Caco-2 (cell line): ENCODE measurements at regions not wholly inside any gene's neighbourhood (a gene's known extent, or its start where the extent isn't known, plus 50 kb on each side); places are given as distances from the start of the nearest gene placed in this dataset.

Experiments used
- BruUV-seq: library from RNA; stranded (reverse); fragments of 400-500 nt; replicated peaks from 2 replicates; lab custom pipeline; 2021; lab: Mats Ljungman, UMichigan
- CTCF ChIA-PET: fragments of 300-600 bp; sonication (Branson Sonifier 250); formaldehyde crosslinking; loops from one replicate; lab custom pipeline; 2022; ENCODE audit warnings: antibody characterized with exemption; lab: Charles Lee
- POLR2A ChIA-PET: fragments of 300-600 bp; sonication (Branson Sonifier 250); formaldehyde crosslinking; loops from one replicate; lab custom pipeline; 2022; ENCODE audit warnings: antibody characterized with exemption; lab: Charles Lee
- DNase-seq, 2 experiments: peaks; one replicate each; pipeline versions ENCODE4 v3.0.0 to v3.0.0-alpha.2; 2020 to 2022
- H3K27me3 ChIP-seq: replicated peaks from 2 replicates; pipeline ENCODE4 v1.6.0; 2011; ENCODE audit warnings: low read length; ENCODE audit not compliant: control insufficient read depth, insufficient read depth
- H3K36me3 ChIP-seq: 2 replicates; pipeline ENCODE4 v1.5.1; 2011; ENCODE audit warnings: low read length; ENCODE audit not compliant: control insufficient read depth, insufficient read depth
- H3K4me1 ChIP-seq: fragments of 250-450 bp; sonication (Bioruptor Pico); 2 replicates; pipeline ENCODE4 v1.5.1; 2020; ENCODE audit warnings: mild to moderate bottlenecking
- H3K4me3 ChIP-seq: 2 replicates; pipeline ENCODE4 v1.5.1; 2011; ENCODE audit warnings: low read depth, mild to moderate bottlenecking, control low read depth, low read length
- H3K9me3 ChIP-seq: fragments of 250-450 bp; sonication (Bioruptor Pico); 2 replicates; pipeline ENCODE4 v1.5.1; 2020; ENCODE audit warnings: mild to moderate bottlenecking, moderate library complexity
- H3K27ac Mint-ChIP-seq: one replicate; pipeline ENCODE4 v1.8.0; 2022; ENCODE audit warnings: mixed read lengths; ENCODE audit not compliant: unreplicated experiment
- H3K27me3 Mint-ChIP-seq: one replicate; pipeline ENCODE4 v1.8.0; 2022; ENCODE audit warnings: mixed read lengths; ENCODE audit not compliant: insufficient read depth, unreplicated experiment
- H3K36me3 Mint-ChIP-seq: one replicate; pipeline ENCODE4 v1.8.0; 2022; ENCODE audit warnings: mild to moderate bottlenecking, mixed read lengths; ENCODE audit not compliant: insufficient read depth, unreplicated experiment
- H3K4me1 Mint-ChIP-seq: one replicate; pipeline ENCODE4 v1.8.0; 2022; ENCODE audit warnings: low read depth, mixed read lengths; ENCODE audit not compliant: unreplicated experiment
- H3K4me3 Mint-ChIP-seq: one replicate; pipeline ENCODE4 v1.8.0; 2022; ENCODE audit warnings: mild to moderate bottlenecking, moderate library complexity, mixed read lengths; ENCODE audit not compliant: unreplicated experiment
- H3K9me3 Mint-ChIP-seq: one replicate; pipeline ENCODE4 v1.8.0; 2022; ENCODE audit warnings: mixed read lengths; ENCODE audit not compliant: unreplicated experiment
- intact Hi-C: fragments of 100-400 bp; cut with micrococcal nuclease; formaldehyde crosslinking; loops from one replicate; pipeline ENCODE4 v1.10.0; 2022; ENCODE audit not compliant: unreplicated experiment
- TF ChIP-seq, protein P1 (sequence below), 2 experiments: fragments of 200-600 bp in 1 of 2; IDR thresholded peaks; 1 replicate in 1 of 2; 2 replicates in 1 of 2; pipeline versions ENCODE4 v1.5.1 to v1.8.0; 2011 to 2022; ENCODE audit warnings: antibody characterized with exemption in 1 of 2, control low read depth in 1 of 2, inconsistent platforms in 1 of 2, low read depth in 1 of 2, low read length in 1 of 2, mild to moderate bottlenecking in 1 of 2, moderate library complexity in 1 of 2; ENCODE audit not compliant: insufficient read depth in 1 of 2, severe bottlenecking in 1 of 2, unreplicated experiment in 1 of 2

GRCh38 chr10:123346581-123346980 is 192.4 kb downstream of the BUB3 start:
- BruUV-seq = no TSS peak
- H3K27me3 ChIP-seq = no peaks in the 10 kb centered on the region; the same call in 1 of the 2 replicates
- ChIA-PET POLR2A (no interaction called here), CTCF (no interaction called here)
- H3K4me1 ChIP-seq = no peaks in the 10 kb centered on the region
- DNase-seq = no peak
- H3K4me3 Mint-ChIP-seq = no peak overlapping the region
- no peaks in the 10 kb centered on the region for H3K36me3 ChIP-seq
- H3K27me3 Mint-ChIP-seq = peaks cover 8% of the 10 kb centered on the region
- intact Hi-C loops = no loop called here
- H3K9me3 Mint-ChIP-seq = no peaks in the 10 kb centered on the region
- H3K27ac Mint-ChIP-seq = no peak overlapping the region
- TF ChIP-seq, protein P1, sequence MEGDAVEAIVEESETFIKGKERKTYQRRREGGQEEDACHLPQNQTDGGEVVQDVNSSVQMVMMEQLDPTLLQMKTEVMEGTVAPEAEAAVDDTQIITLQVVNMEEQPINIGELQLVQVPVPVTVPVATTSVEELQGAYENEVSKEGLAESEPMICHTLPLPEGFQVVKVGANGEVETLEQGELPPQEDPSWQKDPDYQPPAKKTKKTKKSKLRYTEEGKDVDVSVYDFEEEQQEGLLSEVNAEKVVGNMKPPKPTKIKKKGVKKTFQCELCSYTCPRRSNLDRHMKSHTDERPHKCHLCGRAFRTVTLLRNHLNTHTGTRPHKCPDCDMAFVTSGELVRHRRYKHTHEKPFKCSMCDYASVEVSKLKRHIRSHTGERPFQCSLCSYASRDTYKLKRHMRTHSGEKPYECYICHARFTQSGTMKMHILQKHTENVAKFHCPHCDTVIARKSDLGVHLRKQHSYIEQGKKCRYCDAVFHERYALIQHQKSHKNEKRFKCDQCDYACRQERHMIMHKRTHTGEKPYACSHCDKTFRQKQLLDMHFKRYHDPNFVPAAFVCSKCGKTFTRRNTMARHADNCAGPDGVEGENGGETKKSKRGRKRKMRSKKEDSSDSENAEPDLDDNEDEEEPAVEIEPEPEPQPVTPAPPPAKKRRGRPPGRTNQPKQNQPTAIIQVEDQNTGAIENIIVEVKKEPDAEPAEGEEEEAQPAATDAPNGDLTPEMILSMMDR (IDR thresholded peaks at IDR 0.05; ENCODE audit: insufficient read depth in 1 of 2, low read depth in 1 of 2, low read length in 1 of 2, severe bottlenecking in 1 of 2, unreplicated experiment in 1 of 2) = no peak
- H3K4me1 Mint-ChIP-seq = no peaks in the 10 kb centered on the region
- H3K9me3 ChIP-seq = no peaks in the 10 kb centered on the region
- H3K36me3 Mint-ChIP-seq = no peaks in the 10 kb centered on the region
- H3K4me3 ChIP-seq = no peak overlapping the region

GRCh38 chr10:123348691-123349572 is 194.7 kb downstream of the BUB3 start:
- H3K4me1 ChIP-seq = no peaks in the 10 kb centered on the region
- CTCF ChIA-PET = no interaction called here
- H3K27me3 ChIP-seq = no peaks in the 10 kb centered on the region; the same call in 1 of the 2 replicates
- H3K4me3 ChIP-seq = no peak overlapping the region
- BruUV-seq = no TSS peak
- H3K27me3 Mint-ChIP-seq = peaks cover 4% of the 10 kb centered on the region
- no peaks in the 10 kb centered on the region for H3K4me1 Mint-ChIP-seq
- H3K36me3 ChIP-seq = no peaks in the 10 kb centered on the region
- H3K9me3 Mint-ChIP-seq = no peaks in the 10 kb centered on the region
- H3K36me3 Mint-ChIP-seq = no peaks in the 10 kb centered on the region
- TF ChIP-seq, protein P1 (IDR thresholded peaks at IDR 0.05; ENCODE audit: insufficient read depth in 1 of 2, low read depth in 1 of 2, low read length in 1 of 2, severe bottlenecking in 1 of 2, unreplicated experiment in 1 of 2) = no peak
- H3K27ac Mint-ChIP-seq = no peak overlapping the region
- H3K9me3 ChIP-seq = no peaks in the 10 kb centered on the region
- intact Hi-C loops = no loop called here
- no peak overlapping the region for H3K4me3 Mint-ChIP-seq
- POLR2A ChIA-PET = no interaction called here
- no peak for DNase-seq

DNA sequence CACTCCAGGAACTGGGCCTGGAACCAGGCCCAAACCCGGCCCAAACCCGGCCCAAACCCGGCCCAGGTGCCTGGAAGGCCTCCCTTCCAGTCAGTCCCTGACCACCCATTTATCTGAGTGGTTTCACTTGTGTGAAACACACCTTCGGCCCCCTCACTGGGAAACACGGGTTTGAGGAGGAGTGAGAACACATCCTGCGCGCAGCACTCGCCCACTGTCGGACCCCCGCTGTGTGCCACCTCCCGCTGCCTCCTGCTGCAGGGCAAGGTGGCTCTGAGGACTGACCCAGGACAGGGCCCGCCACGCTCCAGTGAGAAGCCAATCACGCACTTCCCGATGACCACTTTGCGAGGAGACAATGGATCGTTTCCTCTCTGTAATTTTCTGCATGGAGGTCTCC is 197.5 kb downstream of the BUB3 start:
- Mint-ChIP-seq H3K4me3 (no peak overlapping the region), H3K27me3 (peaks cover 5% of the 10 kb centered on the region), H3K27ac (no peak overlapping the region), H3K4me1 (no peaks in the 10 kb centered on the region), H3K9me3 (no peaks in the 10 kb centered on the region), H3K36me3 (no peaks in the 10 kb centered on the region)
- DNase-seq = no peak
- Histone ChIP-seq H3K4me1 (no peaks in the 10 kb centered on the region), H3K36me3 (no peaks in the 10 kb centered on the region), H3K9me3 (no peaks in the 10 kb centered on the region), H3K4me3 (no peak overlapping the region), H3K27me3 (no peaks in the 10 kb centered on the region)
- ChIA-PET CTCF (no interaction called here), POLR2A (no interaction called here)
- no TSS peak for BruUV-seq
- TF ChIP-seq, protein P1 (IDR thresholded peaks at IDR 0.05; ENCODE audit: insufficient read depth in 1 of 2, low read depth in 1 of 2, low read length in 1 of 2, severe bottlenecking in 1 of 2, unreplicated experiment in 1 of 2) = no peak
- intact Hi-C loops = no loop called here
